Fibroblast of upper back skin (primary cell): ENCODE measurements at regions not wholly inside any gene's neighbourhood (a gene's known extent, or its start where the extent isn't known, plus 50 kb on each side); places are given as distances from the start of the nearest gene placed in this dataset.

ENCODE experiments used
- DNase-seq: peaks from one replicate; pipeline ENCODE4 v3.0.0-alpha.2; 2013

DNA sequence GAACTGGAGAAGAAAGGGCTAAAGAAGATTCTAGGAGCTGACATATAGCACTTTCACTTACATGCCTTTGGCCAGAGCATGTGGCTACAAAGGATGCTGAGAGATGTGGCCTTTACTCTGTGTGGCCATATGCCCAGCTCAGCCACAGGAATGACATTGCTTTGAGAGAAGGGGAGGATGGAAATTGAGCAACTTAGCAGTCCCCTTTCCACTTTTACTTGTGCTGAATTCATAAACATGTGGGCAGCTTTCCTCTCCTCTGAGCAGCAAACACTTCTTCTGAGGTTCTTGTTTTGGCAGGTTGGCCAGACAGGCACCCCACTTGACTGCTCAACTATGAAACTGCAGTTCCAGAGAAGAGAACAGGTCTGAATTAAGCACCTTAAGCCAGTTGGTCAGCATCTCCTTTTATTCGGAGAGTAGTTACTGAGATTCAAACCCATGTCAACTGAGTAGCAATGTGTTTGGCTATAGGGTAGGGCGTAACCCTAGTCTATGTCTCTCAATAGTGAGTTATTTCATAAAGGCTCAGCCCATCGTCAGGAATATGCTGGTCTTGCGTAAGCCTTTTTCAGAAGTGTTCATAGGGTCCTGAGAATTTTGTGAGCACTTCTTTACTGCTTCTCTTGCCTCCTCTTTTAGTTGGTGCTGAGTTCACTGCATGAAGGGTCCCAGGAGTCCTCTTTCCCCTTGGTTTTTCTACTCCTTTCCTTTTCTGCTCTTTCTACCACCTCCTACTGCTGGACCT is 134.5 kb downstream of the PALM2AKAP2 start:
- peak; percentile 90 for DNase-seq

GRCh38 chr9:109916316-109916715 is 136.3 kb downstream of the PALM2AKAP2 start:
- DNase-seq, result no peak

DNA sequence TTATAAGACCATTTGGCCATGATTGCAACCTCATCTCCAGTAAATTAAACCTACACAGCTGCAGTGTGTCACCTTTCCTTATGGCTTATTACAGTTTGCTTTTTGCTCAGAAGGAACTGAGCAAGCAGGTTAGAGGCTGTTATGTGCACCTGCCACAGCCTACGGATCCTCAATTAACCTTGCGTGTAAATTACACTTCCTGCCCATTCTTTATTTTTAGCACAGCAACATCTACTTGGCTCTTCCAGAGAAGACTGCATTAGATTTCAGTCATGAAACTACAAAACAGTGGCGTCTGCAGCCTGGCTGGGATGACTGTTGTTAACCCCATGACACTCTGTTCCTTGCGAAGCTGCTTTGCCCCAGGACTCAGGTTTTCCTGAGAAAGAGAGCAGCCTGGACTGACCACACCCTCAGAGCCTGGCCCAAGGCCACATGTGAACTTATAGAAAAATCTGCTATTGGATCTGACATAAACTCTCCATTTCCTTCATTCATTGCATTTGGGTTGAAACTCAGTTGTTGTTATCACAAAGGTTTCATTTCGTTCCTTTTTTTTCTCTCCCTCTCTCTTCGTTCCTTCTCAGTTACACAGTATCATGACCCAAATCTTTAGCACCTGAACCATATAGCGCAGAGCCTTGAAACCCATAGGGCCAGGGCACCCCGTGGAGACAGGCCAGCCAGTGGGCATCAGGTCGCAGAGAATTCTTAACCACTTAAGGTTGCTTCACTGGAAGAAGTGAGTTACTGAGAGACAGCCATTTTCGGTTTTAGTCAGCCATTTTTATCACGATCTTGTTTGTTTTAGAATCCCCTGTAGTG is 138.6 kb downstream of the PALM2AKAP2 start:
- DNase-seq, result no peak

GRCh38 chr9:109919736-109920408 is 139.9 kb downstream of the PALM2AKAP2 start:
- DNase-seq, result no peak

- DNase-seq, result no peak
Measured at GRCh38 chr9:109922617-109923470, 142.8 kb downstream of the PALM2AKAP2 start.

DNA sequence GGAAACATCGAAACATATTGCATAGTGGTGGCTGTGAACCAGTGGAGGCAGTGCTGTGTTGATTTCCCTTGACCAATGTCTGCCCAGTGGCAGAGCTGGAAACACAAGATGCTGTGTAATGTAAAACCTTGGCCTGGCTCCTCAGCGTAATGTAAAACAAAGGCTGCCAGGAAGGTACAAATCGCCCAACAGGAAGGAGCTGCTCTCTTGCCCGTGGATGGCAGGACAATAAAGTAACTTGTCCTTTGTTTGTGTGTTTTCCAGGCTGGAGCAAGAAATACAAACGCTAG is 143.4 kb downstream of the PALM2AKAP2 start:
- no peak for DNase-seq

GRCh38 chr9:109923806-109924205 is 143.8 kb downstream of the PALM2AKAP2 start:
- no peak for DNase-seq

DNA sequence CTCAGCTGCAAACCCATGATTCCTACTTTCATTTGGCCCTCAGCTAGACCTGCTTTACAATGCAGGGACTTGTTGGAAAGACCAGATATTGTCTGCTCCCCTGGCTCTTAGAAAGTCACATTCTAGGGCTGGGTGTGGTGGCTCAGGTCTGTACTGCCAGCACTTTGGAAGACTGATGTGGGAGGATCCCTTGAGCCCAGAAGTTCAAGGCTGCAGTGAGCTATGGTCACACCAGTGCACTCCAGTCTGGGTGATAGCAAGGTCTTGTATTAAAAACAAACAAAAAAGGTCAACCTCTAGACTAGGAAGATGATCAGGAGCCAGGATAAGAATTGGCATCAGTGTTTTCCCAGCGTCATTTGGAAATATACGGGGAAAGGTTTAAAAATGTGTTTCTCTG is 145.8 kb downstream of the PALM2AKAP2 start:
- no peak for DNase-seq

GRCh38 chr9:109926421-109926869 is 146.4 kb downstream of the PALM2AKAP2 start:
- DNase-seq, result no peak

DNA sequence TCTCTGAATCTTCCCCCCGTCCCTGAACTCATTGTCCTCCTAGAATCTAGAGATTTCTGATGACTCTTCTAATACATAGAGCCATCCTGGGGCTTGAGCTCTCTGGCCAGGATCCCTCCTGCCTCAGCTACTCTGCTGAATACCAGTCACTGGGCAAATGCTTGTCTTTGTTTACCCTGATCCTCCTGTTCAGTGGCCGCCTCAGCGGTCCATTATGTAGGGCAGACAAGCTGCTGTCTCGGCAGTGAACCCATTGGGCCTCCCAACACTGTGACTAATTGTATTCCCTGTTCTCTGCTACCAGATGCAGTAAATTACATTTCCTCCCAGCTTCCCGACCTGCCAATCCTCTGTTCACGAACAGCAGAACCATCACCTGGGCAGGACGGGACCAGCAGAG is 151.6 kb downstream of the PALM2AKAP2 start:
- no peak for DNase-seq

GRCh38 chr9:109934136-109934856 is 154.3 kb downstream of the PALM2AKAP2 start:
- no peak for DNase-seq

- DNase-seq, result peak; percentile 62
Measured at GRCh38 chr9:109934857-109935215, 154.8 kb downstream of the PALM2AKAP2 start.

- DNase-seq, result no peak
Measured at GRCh38 chr9:109935406-109936087, 155.5 kb downstream of the PALM2AKAP2 start.

GRCh38 chr9:109937861-109938453 is 158.0 kb downstream of the PALM2AKAP2 start:
- DNase-seq, result no peak

GRCh38 chr9:109939698-109940342 is 159.8 kb downstream of the PALM2AKAP2 start:
- DNase-seq, result no peak

DNA sequence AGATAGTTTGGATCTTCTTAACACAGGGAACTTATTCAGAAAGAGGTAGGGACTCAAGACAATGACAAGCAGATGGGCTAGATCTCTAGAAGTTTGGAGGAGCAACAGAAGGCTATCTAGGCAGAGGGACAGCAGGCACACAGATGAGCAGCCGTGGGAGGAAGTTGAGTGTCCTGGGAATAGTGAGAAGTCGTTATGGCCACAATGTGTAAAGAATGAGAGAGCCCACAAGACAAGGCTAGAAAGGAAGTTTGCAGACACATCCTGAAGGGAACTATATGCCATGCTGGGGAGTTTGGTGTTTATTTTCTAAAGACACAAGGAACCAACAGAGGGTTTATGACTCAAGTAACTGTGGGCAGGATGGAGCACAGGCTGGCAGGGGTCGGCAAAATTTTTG is 160.6 kb downstream of the PALM2AKAP2 start:
- no peak for DNase-seq

DNA sequence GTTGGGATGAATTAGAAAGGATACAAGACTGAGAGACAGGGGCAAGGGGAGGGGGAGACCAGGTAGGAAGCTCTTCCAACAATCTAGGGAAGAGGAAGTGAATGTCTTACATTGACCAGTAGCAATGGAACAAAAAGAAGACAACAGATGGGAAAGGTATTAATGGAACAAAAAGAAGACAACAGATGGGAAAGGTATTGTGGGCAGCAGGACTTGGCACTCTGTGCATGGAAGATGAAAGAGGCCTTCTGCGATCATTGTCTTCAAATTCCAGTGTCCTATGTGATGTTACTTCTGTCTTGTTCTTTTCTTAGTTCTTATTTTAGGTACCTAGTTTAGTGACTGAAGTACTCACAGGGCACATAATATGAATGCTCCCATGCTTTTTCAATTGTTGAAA is 161.8 kb downstream of the PALM2AKAP2 start:
- DNase-seq, result no peak

DNA sequence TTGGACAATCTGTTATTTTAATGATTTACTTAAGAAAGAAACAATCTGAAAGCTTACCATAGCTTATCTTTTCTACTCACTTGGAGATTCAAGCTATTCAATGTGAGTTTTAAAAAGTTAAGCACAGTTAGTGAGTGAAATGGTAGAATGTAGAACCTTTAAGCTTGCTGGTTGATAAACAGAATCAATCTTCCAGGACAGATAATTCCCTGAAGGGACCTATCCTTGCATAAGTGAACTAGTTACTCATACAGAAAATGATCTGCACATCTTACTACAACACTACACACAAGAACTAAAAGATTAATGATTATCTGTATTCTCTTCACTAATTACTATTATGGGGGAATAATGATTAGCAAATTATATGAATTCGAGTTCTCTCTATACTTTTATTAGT is 165.6 kb downstream of the PALM2AKAP2 start:
- DNase-seq, result peak; percentile 41

- DNase-seq, result no peak
Measured at GRCh38 chr9:109948453-109948852, 168.5 kb downstream of the PALM2AKAP2 start.

DNA sequence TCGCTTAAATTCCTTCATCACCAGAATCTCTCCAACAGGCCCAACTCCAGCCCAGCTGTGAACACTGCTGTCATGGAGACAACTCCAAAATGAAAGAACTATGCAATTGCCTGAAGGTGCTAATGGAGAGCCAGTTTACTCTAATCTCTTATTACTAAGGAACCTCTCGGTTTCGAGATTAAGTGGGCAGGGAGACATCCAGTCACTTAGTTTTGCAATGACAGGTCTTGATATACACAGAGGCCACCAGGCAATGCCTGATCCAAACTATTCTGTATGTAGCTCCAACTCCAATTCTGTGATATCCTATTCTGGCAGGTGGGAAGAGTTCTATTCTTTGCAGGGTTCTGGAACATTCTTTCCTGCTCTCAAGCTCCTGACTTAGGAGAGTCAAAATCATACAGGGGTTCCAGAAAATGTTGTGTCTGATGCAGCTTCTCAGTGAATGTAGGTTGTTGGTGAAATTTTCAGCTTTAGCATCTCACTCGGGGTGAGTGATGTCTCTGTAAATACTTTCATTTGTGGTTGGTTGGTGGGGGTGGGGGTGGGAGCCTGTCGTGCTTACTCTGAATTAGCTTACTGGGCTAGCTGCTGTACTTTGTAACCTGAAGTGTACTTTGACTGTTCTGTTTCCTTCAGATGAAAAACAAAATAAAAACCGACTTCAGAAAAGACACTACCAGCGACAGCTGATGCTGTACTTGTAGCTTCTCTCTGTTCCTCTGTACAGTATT is 170.9 kb downstream of the PALM2AKAP2 start:
- DNase-seq, result no peak
